NCI-H2227 treated with DMSO at 0.1 percent for 48 hours (cell line): ENCODE measurements at regions not wholly inside any gene's neighbourhood (a gene's known extent, or its start where the extent isn't known, plus 50 kb on each side); places are given as distances from the start of the nearest gene placed in this dataset.
"Not testable (repeated sequence)": the region's sequence is repeated elsewhere in the genome, so short reads cannot be mapped to it uniquely, and the experiment has no call there.

Experiments used
- DNase-seq: peaks from one replicate; lab custom pipeline; 2025; lab: John Stamatoyannopoulos, UW

- DNase-seq = no peak
Measured at GRCh38 chr5:130580264-130580663, 584.8 kb downstream of the HINT1 start.

GRCh38 chr5:130578354-130578753, 586.7 kb downstream of the HINT1 start:
- DNase-seq = no peak

GRCh38 chr5:130571076-130571475, 594.0 kb downstream of the HINT1 start:
- no peak for DNase-seq

GRCh38 chr5:130568791-130569190, 596.3 kb downstream of the HINT1 start:
- no peak for DNase-seq

GRCh38 chr5:130555429-130555828, 609.6 kb downstream of the HINT1 start:
- DNase-seq = no peak

GRCh38 chr5:130550562-130550928, 614.5 kb downstream of the HINT1 start:
- no peak for DNase-seq

GRCh38 chr5:130549884-130550561, 615.0 kb downstream of the HINT1 start:
- DNase-seq = no peak

- no peak for DNase-seq
Measured at GRCh38 chr5:130546211-130546610, 618.8 kb downstream of the HINT1 start.

GRCh38 chr5:130545291-130545690, 619.8 kb downstream of the HINT1 start:
- DNase-seq = no peak

- no peak for DNase-seq
Measured at GRCh38 chr5:130541617-130542221, 623.3 kb downstream of the HINT1 start.

- DNase-seq = no peak
Measured at GRCh38 chr5:130536691-130537090, 628.4 kb downstream of the HINT1 start.

GRCh38 chr5:130532786-130533185, 628.5 kb downstream of the CHSY3 start:
- DNase-seq = no peak

GRCh38 chr5:130529511-130530485, 625.5 kb downstream of the CHSY3 start:
- DNase-seq = no peak

- DNase-seq = no peak
Measured at GRCh38 chr5:130529111-130529510, 624.8 kb downstream of the CHSY3 start.

- no peak for DNase-seq
Measured at GRCh38 chr5:130528474-130528873, 624.2 kb downstream of the CHSY3 start.

- no peak for DNase-seq
Measured at GRCh38 chr5:130526708-130527107, 622.4 kb downstream of the CHSY3 start.

- no peak for DNase-seq
Measured at GRCh38 chr5:130520211-130520610, 615.9 kb downstream of the CHSY3 start.

- DNase-seq = no peak
Measured at GRCh38 chr5:130514984-130515690, 610.9 kb downstream of the CHSY3 start.

- DNase-seq = no peak
Measured at GRCh38 chr5:130502702-130503101, 598.4 kb downstream of the CHSY3 start.

- no peak for DNase-seq
Measured at GRCh38 chr5:130501151-130501865, 597.0 kb downstream of the CHSY3 start.

GRCh38 chr5:130500495-130500894, 596.2 kb downstream of the CHSY3 start:
- not testable (repeated sequence) for DNase-seq
